ENCODE measurements at regions not wholly inside any gene's neighbourhood (a gene's known extent, or its start where the extent isn't known, plus 50 kb on each side); places are given as distances from the start of the nearest gene placed in this dataset.

- TF ChIP-seq, protein P1, sequence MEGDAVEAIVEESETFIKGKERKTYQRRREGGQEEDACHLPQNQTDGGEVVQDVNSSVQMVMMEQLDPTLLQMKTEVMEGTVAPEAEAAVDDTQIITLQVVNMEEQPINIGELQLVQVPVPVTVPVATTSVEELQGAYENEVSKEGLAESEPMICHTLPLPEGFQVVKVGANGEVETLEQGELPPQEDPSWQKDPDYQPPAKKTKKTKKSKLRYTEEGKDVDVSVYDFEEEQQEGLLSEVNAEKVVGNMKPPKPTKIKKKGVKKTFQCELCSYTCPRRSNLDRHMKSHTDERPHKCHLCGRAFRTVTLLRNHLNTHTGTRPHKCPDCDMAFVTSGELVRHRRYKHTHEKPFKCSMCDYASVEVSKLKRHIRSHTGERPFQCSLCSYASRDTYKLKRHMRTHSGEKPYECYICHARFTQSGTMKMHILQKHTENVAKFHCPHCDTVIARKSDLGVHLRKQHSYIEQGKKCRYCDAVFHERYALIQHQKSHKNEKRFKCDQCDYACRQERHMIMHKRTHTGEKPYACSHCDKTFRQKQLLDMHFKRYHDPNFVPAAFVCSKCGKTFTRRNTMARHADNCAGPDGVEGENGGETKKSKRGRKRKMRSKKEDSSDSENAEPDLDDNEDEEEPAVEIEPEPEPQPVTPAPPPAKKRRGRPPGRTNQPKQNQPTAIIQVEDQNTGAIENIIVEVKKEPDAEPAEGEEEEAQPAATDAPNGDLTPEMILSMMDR (IDR thresholded peaks at IDR 0.05; ENCODE audit: poor library complexity, severe bottlenecking), result no peak
- no peak for TF ChIP-seq POLR2AphosphoS5 (IDR thresholded peaks at IDR 0.05)
- TF ChIP-seq EP300 (conservative IDR thresholded peaks at IDR 0.05; ENCODE audit: poor library complexity, severe bottlenecking), result no peak
- no peak for TF ChIP-seq EZH2 (IDR thresholded peaks at IDR 0.05; ENCODE audit: borderline replicate concordance, insufficient read depth, low read length, poor library complexity, severe bottlenecking)
- no peak for TF ChIP-seq MXI1 (conservative IDR thresholded peaks at IDR 0.05; ENCODE audit: poor library complexity, severe bottlenecking)
- TF ChIP-seq REST (IDR thresholded peaks at IDR 0.05; ENCODE audit: borderline replicate concordance), result no peak
- TF ChIP-seq RAD21 (conservative IDR thresholded peaks at IDR 0.05), result no peak
- TF ChIP-seq TAF1 (IDR thresholded peaks at IDR 0.05; ENCODE audit: low read depth), result no peak
Observed at GRCh38 chr5:8750100-8750499, 795.8 kb downstream of the SEMA5A start.

Data from neural cell (in vitro differentiated cells).